DMS 273 treated with DMSO at 0.1 percent for 48 hours (cell line): ENCODE measurements at regions not wholly inside any gene's neighbourhood (a gene's known extent, or its start where the extent isn't known, plus 50 kb on each side); places are given as distances from the start of the nearest gene placed in this dataset.

Experiments
- DNase-seq: peaks from one replicate; lab custom pipeline; 2025; lab: John Stamatoyannopoulos, UW

DNA sequence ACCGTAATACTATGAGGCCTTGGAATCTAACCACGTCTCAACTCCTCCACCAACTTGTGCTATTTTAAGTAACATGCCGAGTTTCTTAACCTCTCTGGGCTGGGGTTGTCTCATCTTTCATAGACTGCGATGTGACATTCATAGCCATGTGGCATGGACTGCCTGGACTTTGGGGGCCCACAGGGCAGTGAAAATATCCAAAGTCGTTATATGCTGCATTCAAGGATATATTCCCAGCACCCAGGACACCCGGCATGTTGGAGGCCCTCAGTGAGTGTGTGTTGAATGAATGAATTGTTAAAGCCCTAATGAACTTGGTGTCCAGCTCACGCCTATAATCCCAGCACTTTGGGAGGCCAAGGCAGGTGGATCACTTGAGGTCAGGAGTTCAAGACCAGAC lies 203.1 kb downstream of the CBLN1 start:
- no peak for DNase-seq

GRCh38 chr16:49078104-49078503 lies 203.5 kb downstream of the CBLN1 start:
- DNase-seq, result no peak

GRCh38 chr16:49075709-49076108 lies 205.9 kb downstream of the CBLN1 start:
- no peak for DNase-seq

- no peak for DNase-seq
Observed at GRCh38 chr16:49068224-49068623, 213.4 kb downstream of the CBLN1 start.

GRCh38 chr16:49067776-49068175 lies 213.9 kb downstream of the CBLN1 start:
- DNase-seq, result no peak

- DNase-seq, result no peak
Observed at GRCh38 chr16:49061137-49061714, 220.4 kb downstream of the CBLN1 start.

GRCh38 chr16:49060728-49061127 lies 220.9 kb downstream of the CBLN1 start:
- no peak for DNase-seq

DNA sequence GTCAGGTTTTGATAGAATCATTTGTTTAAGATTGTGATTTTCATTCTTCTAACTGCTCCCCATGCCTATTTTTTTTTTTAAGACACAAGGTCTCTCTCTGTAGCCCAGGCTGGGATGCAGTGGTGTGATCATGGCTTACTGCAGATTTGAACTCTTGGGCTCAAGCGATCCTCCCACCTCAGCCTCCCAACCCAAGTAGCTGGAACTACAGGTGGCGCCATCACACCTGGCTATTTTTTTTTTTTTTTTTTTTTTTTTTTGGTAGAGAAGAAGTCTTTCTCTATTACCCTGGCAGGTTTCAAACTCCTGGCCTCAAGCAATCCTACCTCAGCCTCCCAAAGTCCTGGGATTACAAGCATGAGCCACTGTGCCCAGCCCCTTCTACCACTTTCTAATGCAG lies 223.3 kb downstream of the CBLN1 start:
- DNase-seq, result no peak

GRCh38 chr16:49057936-49058335 lies 223.7 kb downstream of the CBLN1 start:
- DNase-seq, result no peak

- DNase-seq, result no peak
Observed at GRCh38 chr16:49057391-49057790, 224.2 kb downstream of the CBLN1 start.

- DNase-seq, result no peak
Observed at GRCh38 chr16:49056546-49056945, 225.1 kb downstream of the CBLN1 start.

DNA sequence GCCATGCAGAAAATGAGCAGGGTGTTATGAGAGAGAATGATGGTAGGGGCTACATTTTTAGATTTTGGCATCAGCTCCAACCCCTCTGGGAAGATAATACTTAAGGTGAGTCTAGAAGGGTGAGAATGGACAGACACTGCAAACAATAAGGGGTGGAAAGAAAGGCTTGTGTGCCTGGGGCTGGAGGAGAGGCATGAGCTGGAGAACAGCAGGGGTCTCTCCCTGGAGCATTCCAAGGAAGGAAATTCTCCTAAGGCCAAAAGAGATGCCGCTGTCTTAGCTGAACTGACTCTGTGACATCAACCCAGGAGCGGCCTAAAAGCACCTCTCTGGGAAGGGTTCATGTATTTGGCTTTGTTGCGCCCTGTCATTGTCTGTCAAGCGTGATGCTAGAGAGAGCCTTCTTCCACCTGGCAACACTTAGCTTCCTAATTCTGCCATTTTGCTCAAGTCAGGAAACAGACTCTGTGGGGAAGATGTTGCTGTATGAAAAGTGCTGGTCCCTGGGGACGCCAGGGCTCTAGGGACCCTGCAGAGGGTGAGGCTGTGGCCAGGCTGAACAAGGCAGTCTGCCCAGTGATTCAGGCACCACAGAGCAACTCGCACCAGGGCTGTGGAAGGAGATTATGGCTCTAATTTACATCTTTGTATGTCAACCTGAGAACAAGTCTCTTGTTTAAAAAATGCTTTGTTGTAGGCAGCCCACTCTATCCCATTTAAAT lies 225.7 kb downstream of the CBLN1 start:
- DNase-seq, result no peak

DNA sequence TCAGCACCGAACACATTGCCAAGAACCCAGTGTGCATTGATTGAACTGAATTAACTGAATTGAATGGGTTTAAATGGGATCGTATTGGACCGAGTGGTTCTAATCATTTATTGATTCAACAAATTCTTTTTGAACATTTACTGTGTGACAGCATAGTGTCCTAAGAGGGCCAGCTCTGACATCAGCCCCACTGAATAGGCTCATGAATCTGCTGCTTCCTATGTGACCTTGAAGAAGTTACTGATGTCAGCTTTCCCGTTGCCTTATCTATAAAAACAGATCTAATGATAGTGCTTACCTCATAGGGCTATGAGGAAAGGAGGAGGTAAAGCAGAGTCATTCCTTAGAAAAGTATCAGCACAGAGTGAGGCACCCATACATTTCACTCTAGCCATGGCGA lies 226.3 kb downstream of the CBLN1 start:
- DNase-seq, result no peak

DNA sequence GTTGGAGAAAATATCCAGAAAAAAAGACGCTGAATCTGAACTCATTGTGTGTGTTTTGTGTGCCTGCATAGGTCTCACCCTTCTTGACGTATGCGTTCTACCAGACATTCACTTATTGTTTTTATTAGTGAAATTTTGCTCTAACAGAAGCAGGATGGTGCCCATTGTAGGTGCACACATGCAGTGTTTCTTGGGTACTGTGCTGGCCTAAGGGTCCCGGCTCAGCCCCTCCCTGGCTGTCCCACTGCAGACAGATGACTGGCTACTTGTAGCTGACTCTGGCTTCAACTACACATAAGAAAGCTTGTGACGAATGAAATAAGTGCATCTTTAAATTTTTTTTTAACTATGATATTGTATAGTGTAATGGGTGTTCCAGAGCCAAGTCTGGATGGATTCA lies 227.0 kb downstream of the CBLN1 start:
- no peak for DNase-seq

- DNase-seq, result no peak
Observed at GRCh38 chr16:49052846-49053245, 228.8 kb downstream of the CBLN1 start.

DNA sequence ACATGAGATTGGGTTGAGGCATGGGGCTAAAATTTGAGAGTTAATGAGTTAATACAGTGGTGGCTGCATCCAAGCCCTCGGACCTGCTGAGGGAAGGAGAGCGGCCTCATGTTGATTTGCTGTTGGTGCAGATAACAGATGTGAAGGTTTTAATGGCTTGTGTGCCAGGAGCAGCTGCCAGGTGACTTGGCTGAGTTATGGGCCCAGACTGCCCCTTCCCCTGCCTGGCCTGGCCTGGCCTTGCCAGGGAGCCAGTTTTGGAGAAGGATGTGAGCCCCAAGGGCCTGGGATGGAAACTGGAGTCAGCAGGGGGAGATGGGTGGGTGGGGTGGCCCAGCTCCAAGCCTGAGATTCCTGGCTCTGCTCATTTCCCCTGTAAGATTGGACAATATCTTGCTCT lies 230.1 kb downstream of the CBLN1 start:
- peak; percentile 58 for DNase-seq

DNA sequence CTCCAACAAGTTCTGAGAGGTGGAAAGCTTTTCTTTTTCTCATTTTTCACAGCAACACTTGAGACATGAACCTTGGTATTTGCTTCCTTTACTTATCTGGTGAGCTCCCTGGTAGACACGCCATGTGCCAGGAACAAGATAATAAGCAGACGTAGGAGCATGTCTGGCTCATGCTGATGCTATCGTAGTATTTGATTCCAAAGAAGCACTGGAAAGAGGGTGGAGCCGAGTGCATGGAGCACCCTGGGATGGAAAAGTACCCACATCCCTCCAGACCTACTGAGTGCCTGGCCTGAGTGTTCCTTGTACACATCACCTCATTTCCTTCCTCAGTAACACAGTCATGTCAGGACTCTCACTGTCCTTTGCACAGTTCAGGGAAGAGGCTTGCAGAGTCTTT lies 231.0 kb downstream of the CBLN1 start:
- DNase-seq, result no peak

DNA sequence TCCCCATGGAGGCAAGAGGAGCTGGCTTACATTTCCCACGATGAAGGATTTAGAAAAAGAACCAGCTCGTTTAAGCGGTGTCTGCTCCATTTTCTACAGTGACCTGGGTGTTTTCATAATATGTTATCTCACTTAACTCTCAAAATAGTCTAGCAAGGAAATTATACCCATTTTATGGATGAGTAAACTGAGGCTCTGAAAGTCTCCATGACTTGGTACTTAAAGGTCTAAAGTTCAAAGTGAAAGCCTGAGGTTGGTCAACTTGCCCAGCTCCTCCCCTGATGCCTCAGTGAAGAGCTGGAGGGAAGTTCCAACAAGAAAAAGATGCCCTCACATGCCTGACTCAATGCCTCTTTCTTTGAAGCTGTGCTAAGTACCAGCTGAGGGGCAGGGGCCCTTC lies 232.0 kb downstream of the CBLN1 start:
- DNase-seq, result no peak

DNA sequence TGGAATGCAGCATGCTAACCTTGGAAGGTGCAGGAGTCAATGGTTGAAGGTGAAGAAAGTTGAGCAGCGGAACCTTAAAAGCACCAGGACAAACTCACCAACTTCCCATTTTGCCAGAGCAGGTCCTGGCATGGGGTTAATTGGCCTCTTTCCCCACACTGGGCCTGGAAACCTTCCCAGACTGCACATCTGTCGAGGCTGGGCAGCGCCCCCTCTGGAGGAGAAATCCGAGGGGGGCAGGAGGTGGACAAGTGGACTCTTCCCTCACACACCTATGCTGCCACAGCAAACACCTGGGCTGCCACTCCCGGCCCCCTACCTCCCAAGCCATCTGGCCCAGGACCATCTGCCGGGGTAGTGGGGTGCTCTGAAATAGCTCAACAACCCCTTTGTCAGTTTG lies 232.4 kb downstream of the CBLN1 start:
- peak; percentile 75 for DNase-seq

- no peak for DNase-seq
Observed at GRCh38 chr16:49048557-49048956, 233.1 kb downstream of the CBLN1 start.

DNA sequence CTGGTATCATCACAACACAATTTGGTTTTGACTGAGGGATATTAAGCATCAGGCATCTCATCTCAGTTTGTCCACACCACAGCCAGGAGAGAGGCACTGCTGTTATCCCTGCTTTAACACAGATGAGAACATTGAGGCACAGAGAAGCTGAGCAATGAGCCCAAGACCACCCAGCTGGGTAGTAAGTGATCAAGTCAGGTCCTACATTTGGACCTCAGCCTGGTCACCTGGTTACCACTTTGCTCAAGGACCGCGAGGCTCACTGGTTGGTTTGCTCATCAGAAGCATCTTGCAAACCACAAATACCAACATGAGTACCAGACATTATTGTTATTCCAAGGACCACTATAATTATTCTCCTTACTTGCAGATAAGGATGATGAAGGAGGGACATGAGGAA lies 245.5 kb downstream of the CBLN1 start:
- DNase-seq, result no peak

DNA sequence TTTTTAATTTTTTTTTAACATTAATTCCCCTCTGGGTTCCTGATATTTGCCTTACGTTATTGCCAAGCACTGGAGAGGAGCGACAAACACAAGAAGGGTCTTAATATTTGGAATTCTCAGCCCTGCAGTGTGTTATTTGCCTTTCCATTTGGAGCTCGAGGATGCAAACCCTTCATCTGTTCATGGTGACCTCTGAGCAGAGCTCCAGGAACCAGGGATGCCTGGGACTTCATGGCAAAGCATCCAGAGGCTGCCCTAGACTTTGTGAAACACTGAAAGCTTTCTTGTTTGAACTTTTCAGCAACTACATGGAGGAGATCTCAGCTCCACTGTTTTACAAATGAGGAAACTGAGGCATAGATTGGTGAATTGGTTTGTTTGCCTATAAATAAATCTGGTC lies 254.2 kb downstream of the CBLN1 start:
- DNase-seq, result no peak

- no peak for DNase-seq
Observed at GRCh38 chr16:49026566-49027181, 255.0 kb downstream of the CBLN1 start.

DNA sequence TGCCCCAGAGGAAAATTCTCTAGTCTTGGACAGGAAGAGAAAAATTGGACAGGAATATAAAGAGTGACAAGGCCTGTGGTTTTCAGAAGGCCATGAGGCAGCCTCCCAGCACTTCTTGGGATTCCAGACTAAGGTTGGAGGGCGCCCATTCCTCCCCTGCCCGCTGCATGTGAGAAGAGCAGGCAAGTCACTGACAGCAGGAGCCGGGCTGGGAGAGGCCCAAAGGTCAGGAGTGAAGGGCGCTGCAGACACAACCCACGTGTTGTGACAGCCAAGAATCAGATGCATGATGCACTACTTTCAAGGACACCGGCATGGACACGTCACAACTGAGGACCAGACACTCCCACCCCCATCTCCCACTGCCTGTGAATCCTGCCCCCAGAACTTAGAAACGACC lies 256.7 kb downstream of the CBLN1 start:
- DNase-seq, result no peak
